ENCODE measurements at regions not wholly inside any gene's neighbourhood (a gene's known extent, or its start where the extent isn't known, plus 50 kb on each side); places are given as distances from the start of the nearest gene placed in this dataset.

- TF ChIP-seq POLR2A (IDR thresholded peaks at IDR 0.05; ENCODE audit: low read depth, low read length) (no peak), POLR2AphosphoS5 (IDR thresholded peaks at IDR 0.05; ENCODE audit: low read depth, low read length) (no peak)
Observed at GRCh38 chr20:47860049-47860830, 75.0 kb upstream of the SULF2 start.
